DOHH2 (cell line): ENCODE measurements at regions not wholly inside any gene's neighbourhood (a gene's known extent, or its start where the extent isn't known, plus 50 kb on each side); places are given as distances from the start of the nearest gene placed in this dataset.

ENCODE experiments used
- EZH2phosphoT487 ChIP-seq: fragments of 200-600 bp; sonication (generic); IDR thresholded peaks from 2 replicates; pipeline ENCODE4 v1.6.1; 2017; ENCODE audit warnings: borderline replicate concordance, mild to moderate bottlenecking, antibody characterized with exemption, low read length, moderate library complexity, mixed read lengths
- TF ChIP-seq, protein P1 (sequence below): fragments of 200-600 bp; sonication (generic); IDR thresholded peaks from one replicate; pipeline ENCODE4 v1.5.1; 2014; ENCODE audit warnings: antibody characterized with exemption, mild to moderate bottlenecking, low read depth, low read length; ENCODE audit not compliant: poor library complexity, severe bottlenecking

DNA sequence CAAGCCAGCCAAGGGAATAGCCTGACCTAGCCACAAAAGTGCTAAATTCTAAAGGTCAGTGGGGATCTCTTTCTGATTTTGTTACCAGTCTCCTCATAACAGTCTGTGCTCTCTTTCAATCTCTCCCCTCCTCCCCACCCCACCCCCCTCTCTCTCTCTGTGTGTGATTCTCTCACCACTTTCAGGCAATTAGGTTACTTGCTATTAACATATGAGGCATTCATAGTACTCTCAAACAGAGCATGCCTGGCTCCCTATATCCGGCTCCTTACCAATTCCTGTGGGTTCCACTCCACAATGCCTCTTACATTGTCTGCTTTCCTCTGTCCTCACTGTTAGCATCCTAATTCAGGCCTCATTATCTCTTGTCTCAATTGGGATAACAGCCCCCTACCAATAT, 464.3 kb upstream of the DEPDC1 start:
- TF ChIP-seq, protein P1, sequence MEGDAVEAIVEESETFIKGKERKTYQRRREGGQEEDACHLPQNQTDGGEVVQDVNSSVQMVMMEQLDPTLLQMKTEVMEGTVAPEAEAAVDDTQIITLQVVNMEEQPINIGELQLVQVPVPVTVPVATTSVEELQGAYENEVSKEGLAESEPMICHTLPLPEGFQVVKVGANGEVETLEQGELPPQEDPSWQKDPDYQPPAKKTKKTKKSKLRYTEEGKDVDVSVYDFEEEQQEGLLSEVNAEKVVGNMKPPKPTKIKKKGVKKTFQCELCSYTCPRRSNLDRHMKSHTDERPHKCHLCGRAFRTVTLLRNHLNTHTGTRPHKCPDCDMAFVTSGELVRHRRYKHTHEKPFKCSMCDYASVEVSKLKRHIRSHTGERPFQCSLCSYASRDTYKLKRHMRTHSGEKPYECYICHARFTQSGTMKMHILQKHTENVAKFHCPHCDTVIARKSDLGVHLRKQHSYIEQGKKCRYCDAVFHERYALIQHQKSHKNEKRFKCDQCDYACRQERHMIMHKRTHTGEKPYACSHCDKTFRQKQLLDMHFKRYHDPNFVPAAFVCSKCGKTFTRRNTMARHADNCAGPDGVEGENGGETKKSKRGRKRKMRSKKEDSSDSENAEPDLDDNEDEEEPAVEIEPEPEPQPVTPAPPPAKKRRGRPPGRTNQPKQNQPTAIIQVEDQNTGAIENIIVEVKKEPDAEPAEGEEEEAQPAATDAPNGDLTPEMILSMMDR = no peak
- no peak for TF ChIP-seq EZH2phosphoT487
